BLaER1 treated with 17β-estradiol and CSF1 and Interleukin-3, amounts not matched to agents 10 nM and 100 nM (cell line): ENCODE measurements at regions not wholly inside any gene's neighbourhood (a gene's known extent, or its start where the extent isn't known, plus 50 kb on each side); places are given as distances from the start of the nearest gene placed in this dataset.

Experiments used
- H3K27ac ChIP-seq, 11 experiments: shearing (Covaris generic); formaldehyde crosslinking; 2 replicates each; pipeline ENCODE4 v1.8.1; 2022
- H3K27me3 ChIP-seq, 11 experiments: shearing (Covaris generic); formaldehyde crosslinking; 2 replicates each; pipeline ENCODE4 v1.8.1; 2022
- H3K36me3 ChIP-seq, 11 experiments: shearing (Covaris generic); formaldehyde crosslinking; 2 replicates each; pipeline ENCODE4 v1.8.1; 2022
- H3K4me1 ChIP-seq, 10 experiments: shearing (Covaris generic); formaldehyde crosslinking; 2 replicates each; pipeline ENCODE4 v1.8.1; 2022
- H3K4me2 ChIP-seq, 11 experiments: shearing (Covaris generic); formaldehyde crosslinking; 2 replicates each; pipeline ENCODE4 v1.8.1; 2022
- H3K4me3 ChIP-seq, 10 experiments: shearing (Covaris generic); formaldehyde crosslinking; 2 replicates each; pipeline ENCODE4 v1.8.1; 2022
- H3K9ac ChIP-seq, 11 experiments: shearing (Covaris generic); formaldehyde crosslinking; 2 replicates each; pipeline ENCODE4 v1.8.1; 2022
- H3K9me3 ChIP-seq, 11 experiments: shearing (Covaris generic); formaldehyde crosslinking; replicated peaks in 1 of 11; 2 replicates each; pipeline ENCODE4 v1.8.1; 2022
- H4K20me1 ChIP-seq, 11 experiments: shearing (Covaris generic); formaldehyde crosslinking; 2 replicates each; pipeline ENCODE4 v1.8.1; 2022
- Cebpa-rat ChIP-seq, 11 experiments: shearing (Covaris generic); IDR thresholded peaks; 2 replicates each; pipeline ENCODE4 v1.8.1; 2022

- no peak overlapping the region for H3K4me3 ChIP-seq
- no peak overlapping the region for H3K9ac ChIP-seq
- peak overlapping the region in 5 of 11 experiments; percentile 31 to 72 (median 57); a peak in 5 of 22 replicates for H3K4me2 ChIP-seq
- no peaks in the 10 kb centered on the region for H3K27me3 ChIP-seq
- TF ChIP-seq Cebpa-rat (IDR thresholded peaks at IDR 0.05): no peak
- no peaks in the 10 kb centered on the region for H3K36me3 ChIP-seq
- H3K4me1 ChIP-seq: peaks cover 14 to 50% (median 22%) of the 10 kb centered on the region in 10 experiments
- H3K9me3 ChIP-seq: no peaks in the 10 kb centered on the region
- no peaks in the 10 kb centered on the region for H4K20me1 ChIP-seq
- peak overlapping the region in 9 of 11 experiments; percentile 64 to 79 (median 75); a peak in 17 of 22 replicates for H3K27ac ChIP-seq
Measured at GRCh38 chr15:39132070-39132469, 448.8 kb upstream of the THBS1 start.

GRCh38 chr15:39132954-39133600 lies 447.8 kb upstream of the THBS1 start:
- Histone ChIP-seq H3K4me2 (peak overlapping the region; percentile 20 to 72 (median 57)), H3K9me3 (no peaks in the 10 kb centered on the region), H3K4me3 (no peak overlapping the region), H3K27me3 (no peaks in the 10 kb centered on the region), H4K20me1 (no peaks in the 10 kb centered on the region), H3K36me3 (no peaks in the 10 kb centered on the region), H3K9ac (peak overlapping the region in 5 of 11 experiments; percentile 22 to 47 (median 43); a peak in 8 of 22 replicates), H3K27ac (peak overlapping the region in 10 of 11 experiments; percentile 11 to 79 (median 74); a peak in 19 of 22 replicates), H3K4me1 (peaks cover 14 to 45% (median 20%) of the 10 kb centered on the region in 10 experiments)
- peak in 3 of 11 experiments; percentile 15 to 75 (median 74); a peak in 3 of 22 replicates for TF ChIP-seq Cebpa-rat (IDR thresholded peaks at IDR 0.05)

GRCh38 chr15:39134282-39134681 lies 446.6 kb upstream of the THBS1 start:
- Histone ChIP-seq H3K4me3 (no peak overlapping the region), H3K36me3 (no peaks in the 10 kb centered on the region), H3K4me1 (peaks cover 12 to 40% (median 18%) of the 10 kb centered on the region in 10 experiments), H3K9ac (no peak overlapping the region), H3K4me2 (peak overlapping the region in 7 of 11 experiments; percentile 36 to 72 (median 61); a peak in 9 of 22 replicates), H3K9me3 (no peaks in the 10 kb centered on the region), H3K27me3 (no peaks in the 10 kb centered on the region), H3K27ac (peak overlapping the region in 9 of 11 experiments; percentile 63 to 75 (median 69); a peak in 16 of 22 replicates), H4K20me1 (no peaks in the 10 kb centered on the region)
- TF ChIP-seq Cebpa-rat (IDR thresholded peaks at IDR 0.05): no peak

GRCh38 chr15:39135989-39136388 lies 444.9 kb upstream of the THBS1 start:
- no peaks in the 10 kb centered on the region for H3K36me3 ChIP-seq
- H3K4me1 ChIP-seq: peaks cover 12 to 34% (median 21%) of the 10 kb centered on the region in 10 experiments
- H4K20me1 ChIP-seq: no peaks in the 10 kb centered on the region
- H3K4me3 ChIP-seq: no peak overlapping the region
- H3K27me3 ChIP-seq: no peaks in the 10 kb centered on the region
- H3K9me3 ChIP-seq: no peaks in the 10 kb centered on the region
- H3K4me2 ChIP-seq: no peak overlapping the region
- H3K9ac ChIP-seq: no peak overlapping the region
- no peak overlapping the region for H3K27ac ChIP-seq
- TF ChIP-seq Cebpa-rat (IDR thresholded peaks at IDR 0.05): no peak

GRCh38 chr15:39139431-39140059 lies 441.3 kb upstream of the THBS1 start:
- Histone ChIP-seq H3K36me3 (no peaks in the 10 kb centered on the region), H3K9me3 (peaks cover 0 to 11% (median 0%) of the 10 kb centered on the region in 11 experiments; a peak in 2 of 22 replicates), H3K9ac (no peak overlapping the region), H3K4me3 (no peak overlapping the region), H4K20me1 (no peaks in the 10 kb centered on the region), H3K4me1 (peaks cover 0 to 17% (median 6%) of the 10 kb centered on the region in 10 experiments; a peak in 10 of 20 replicates), H3K4me2 (0 out of 22 replicates have a peak overlapping the region, but pooled peaks of 2 of the 11 experiments have one; percentile 9 to 28), H3K27ac (peak overlapping the region in 3 of 11 experiments; percentile 0 to 44 (median 33); a peak in 2 of 22 replicates), H3K27me3 (no peaks in the 10 kb centered on the region)
- TF ChIP-seq Cebpa-rat (IDR thresholded peaks at IDR 0.05): no peak

- TF ChIP-seq Cebpa-rat (IDR thresholded peaks at IDR 0.05): no peak
Measured at GRCh38 chr15:39140060-39140604, 440.7 kb upstream of the THBS1 start.

GRCh38 chr15:39142500-39142899 lies 438.4 kb upstream of the THBS1 start:
- peaks cover 0 to 11% (median 0%) of the 10 kb centered on the region in 11 experiments; a peak in 2 of 22 replicates for H3K9me3 ChIP-seq
- H3K4me3 ChIP-seq: no peak overlapping the region
- H3K9ac ChIP-seq: no peak overlapping the region
- H4K20me1 ChIP-seq: no peaks in the 10 kb centered on the region
- no peaks in the 10 kb centered on the region for H3K36me3 ChIP-seq
- peak overlapping the region in 2 of 11 experiments; percentile 23 to 37; a peak in 2 of 22 replicates for H3K27ac ChIP-seq
- H3K27me3 ChIP-seq: no peaks in the 10 kb centered on the region
- peak overlapping the region in 4 of 11 experiments; percentile 9 to 23 (median 16); a peak in 4 of 22 replicates for H3K4me2 ChIP-seq
- TF ChIP-seq Cebpa-rat (IDR thresholded peaks at IDR 0.05): no peak
- peaks cover 0 to 27% (median 14%) of the 10 kb centered on the region in 10 experiments; a peak in 15 of 20 replicates for H3K4me1 ChIP-seq

More at GRCh38 chr15:39140060-39140604, 440.7 kb upstream of the THBS1 start:
- Histone ChIP-seq H3K9me3 (peaks cover 0 to 11% (median 0%) of the 10 kb centered on the region in 11 experiments; a peak in 2 of 22 replicates), H3K4me2 (peak overlapping the region in 4 of 11 experiments; percentile 5 to 43 (median 18); a peak in 3 of 22 replicates), H3K36me3 (no peaks in the 10 kb centered on the region), H3K27ac (peak overlapping the region in 6 of 11 experiments; percentile 0 to 44 (median 36); a peak in 7 of 22 replicates), H4K20me1 (no peaks in the 10 kb centered on the region), H3K27me3 (no peaks in the 10 kb centered on the region), H3K9ac (no peak overlapping the region), H3K4me3 (no peak overlapping the region), H3K4me1 (peaks cover 0 to 19% (median 9%) of the 10 kb centered on the region in 10 experiments; a peak in 10 of 20 replicates)

GRCh38 chr15:39143479-39143878 lies 437.4 kb upstream of the THBS1 start:
- H3K36me3 ChIP-seq: no peaks in the 10 kb centered on the region

More at GRCh38 chr15:39143479-39143878, 437.4 kb upstream of the THBS1 start:
- no peaks in the 10 kb centered on the region for H4K20me1 ChIP-seq
- TF ChIP-seq Cebpa-rat (IDR thresholded peaks at IDR 0.05): no peak
- peaks cover 0 to 29% (median 15%) of the 10 kb centered on the region in 10 experiments; a peak in 15 of 20 replicates for H3K4me1 ChIP-seq
- H3K27me3 ChIP-seq: no peaks in the 10 kb centered on the region
- H3K9me3 ChIP-seq: peaks cover 0 to 11% (median 0%) of the 10 kb centered on the region in 11 experiments; a peak in 2 of 22 replicates
- H3K9ac ChIP-seq: no peak overlapping the region
- no peak overlapping the region; a peak in 1 of 22 replicates for H3K27ac ChIP-seq
- H3K4me2 ChIP-seq: no peak overlapping the region
- no peak overlapping the region for H3K4me3 ChIP-seq
